BLaER1 (cell line): ENCODE measurements at regions not wholly inside any gene's neighbourhood (a gene's known extent, or its start where the extent isn't known, plus 50 kb on each side); places are given as distances from the start of the nearest gene placed in this dataset.

Source experiments
- H3K27ac ChIP-seq: shearing (Covaris generic); formaldehyde crosslinking; 2 replicates; pipeline ENCODE4 v1.8.1; 2022
- H3K27me3 ChIP-seq: shearing (Covaris generic); formaldehyde crosslinking; 2 replicates; pipeline ENCODE4 v1.8.1; 2022
- H3K36me3 ChIP-seq: shearing (Covaris generic); formaldehyde crosslinking; 2 replicates; pipeline ENCODE4 v1.8.1; 2022
- H3K4me1 ChIP-seq: shearing (Covaris generic); formaldehyde crosslinking; 2 replicates; pipeline ENCODE4 v1.8.1; 2022
- H3K4me2 ChIP-seq: shearing (Covaris generic); formaldehyde crosslinking; 2 replicates; pipeline ENCODE4 v1.8.1; 2022
- H3K4me3 ChIP-seq: shearing (Covaris generic); formaldehyde crosslinking; 2 replicates; pipeline ENCODE4 v1.8.1; 2022
- H3K9ac ChIP-seq: shearing (Covaris generic); formaldehyde crosslinking; 2 replicates; pipeline ENCODE4 v1.8.1; 2022
- H3K9me3 ChIP-seq: shearing (Covaris generic); formaldehyde crosslinking; 2 replicates; pipeline ENCODE4 v1.8.1; 2022
- H4K20me1 ChIP-seq: shearing (Covaris generic); formaldehyde crosslinking; 2 replicates; pipeline ENCODE4 v1.8.1; 2022
- Cebpa-rat ChIP-seq: shearing (Covaris generic); IDR thresholded peaks from 2 replicates; pipeline ENCODE4 v1.8.1; 2022

- H3K27me3 ChIP-seq: no peaks in the 10 kb centered on the region
- no peak overlapping the region for H3K27ac ChIP-seq
- no peaks in the 10 kb centered on the region for H3K4me1 ChIP-seq
- no peak overlapping the region for H3K9ac ChIP-seq
- H3K9me3 ChIP-seq: no peaks in the 10 kb centered on the region
- no peak overlapping the region for H3K4me2 ChIP-seq
- no peaks in the 10 kb centered on the region for H3K36me3 ChIP-seq
- H4K20me1 ChIP-seq: no peaks in the 10 kb centered on the region
- no peak overlapping the region for H3K4me3 ChIP-seq
- TF ChIP-seq Cebpa-rat: no peak
These were observed 1961.5 kb upstream of the TENM3 start for GRCh38 chr4:180281724-180282123.

GRCh38 chr4:180284267-180284666 is 1958.9 kb upstream of the TENM3 start:
- Histone ChIP-seq H4K20me1 (no peaks in the 10 kb centered on the region), H3K9ac (no peak overlapping the region), H3K36me3 (no peaks in the 10 kb centered on the region), H3K27me3 (no peaks in the 10 kb centered on the region), H3K27ac (no peak overlapping the region), H3K4me3 (no peak overlapping the region), H3K9me3 (no peaks in the 10 kb centered on the region), H3K4me2 (no peak overlapping the region), H3K4me1 (no peaks in the 10 kb centered on the region)
- no peak for TF ChIP-seq Cebpa-rat

- Histone ChIP-seq H3K36me3 (no peaks in the 10 kb centered on the region), H3K27ac (no peak overlapping the region), H3K4me3 (no peak overlapping the region), H3K27me3 (no peaks in the 10 kb centered on the region), H3K9ac (no peak overlapping the region), H4K20me1 (no peaks in the 10 kb centered on the region), H3K4me1 (no peaks in the 10 kb centered on the region), H3K9me3 (no peaks in the 10 kb centered on the region), H3K4me2 (no peak overlapping the region)
- TF ChIP-seq Cebpa-rat: no peak
These were observed 1957.4 kb upstream of the TENM3 start for GRCh38 chr4:180285796-180286195.

- Histone ChIP-seq H3K4me3 (no peak overlapping the region), H3K9me3 (no peaks in the 10 kb centered on the region), H3K27me3 (no peaks in the 10 kb centered on the region), H3K9ac (no peak overlapping the region), H3K4me2 (no peak overlapping the region), H3K4me1 (no peaks in the 10 kb centered on the region), H4K20me1 (no peaks in the 10 kb centered on the region), H3K36me3 (no peaks in the 10 kb centered on the region), H3K27ac (no peak overlapping the region)
- no peak for TF ChIP-seq Cebpa-rat
These were observed 1950.9 kb upstream of the TENM3 start for GRCh38 chr4:180292339-180292738.

- H4K20me1 ChIP-seq: no peaks in the 10 kb centered on the region
- H3K36me3 ChIP-seq: no peaks in the 10 kb centered on the region
- H3K9ac ChIP-seq: no peak overlapping the region
- H3K4me3 ChIP-seq: no peak overlapping the region
- no peak overlapping the region for H3K4me2 ChIP-seq
- no peaks in the 10 kb centered on the region for H3K9me3 ChIP-seq
- no peak overlapping the region for H3K27ac ChIP-seq
- H3K27me3 ChIP-seq: no peaks in the 10 kb centered on the region
- TF ChIP-seq Cebpa-rat: no peak
- no peaks in the 10 kb centered on the region for H3K4me1 ChIP-seq
These were observed 1947.1 kb upstream of the TENM3 start for GRCh38 chr4:180296036-180296599.

GRCh38 chr4:180304321-180304720 is 1938.9 kb upstream of the TENM3 start:
- Histone ChIP-seq H3K9ac (no peak overlapping the region), H3K4me1 (no peaks in the 10 kb centered on the region), H3K27ac (no peak overlapping the region), H3K4me3 (no peak overlapping the region), H3K4me2 (no peak overlapping the region), H3K27me3 (no peaks in the 10 kb centered on the region), H3K9me3 (no peaks in the 10 kb centered on the region), H4K20me1 (no peaks in the 10 kb centered on the region), H3K36me3 (no peaks in the 10 kb centered on the region)
- no peak for TF ChIP-seq Cebpa-rat

GRCh38 chr4:180310616-180311015 is 1932.6 kb upstream of the TENM3 start:
- no peaks in the 10 kb centered on the region for H4K20me1 ChIP-seq
- no peak overlapping the region for H3K4me3 ChIP-seq
- H3K27ac ChIP-seq: no peak overlapping the region
- TF ChIP-seq Cebpa-rat: no peak
- no peaks in the 10 kb centered on the region for H3K9me3 ChIP-seq
- H3K36me3 ChIP-seq: no peaks in the 10 kb centered on the region
- no peaks in the 10 kb centered on the region for H3K27me3 ChIP-seq
- no peak overlapping the region for H3K4me2 ChIP-seq
- no peak overlapping the region for H3K9ac ChIP-seq
- peaks cover 18% of the 10 kb centered on the region for H3K4me1 ChIP-seq

GRCh38 chr4:180314972-180315371 is 1928.2 kb upstream of the TENM3 start:
- 0 out of 2 replicates have a peak overlapping the region, but pooled peaks have one; percentile 32 for H3K9ac ChIP-seq
- no peaks in the 10 kb centered on the region for H3K9me3 ChIP-seq
- H3K4me2 ChIP-seq: peak overlapping the region; percentile 75
- peak overlapping the region; percentile 44; the same call in 1 of the 2 replicates for H3K4me3 ChIP-seq
- no peaks in the 10 kb centered on the region for H3K36me3 ChIP-seq
- H3K27me3 ChIP-seq: no peaks in the 10 kb centered on the region
- no peaks in the 10 kb centered on the region for H4K20me1 ChIP-seq
- no peak for TF ChIP-seq Cebpa-rat
- peak overlapping the region; percentile 6 for H3K27ac ChIP-seq
- peaks cover 22% of the 10 kb centered on the region for H3K4me1 ChIP-seq

- Histone ChIP-seq H3K4me3 (no peak overlapping the region), H3K27ac (no peak overlapping the region), H3K27me3 (no peaks in the 10 kb centered on the region), H4K20me1 (no peaks in the 10 kb centered on the region), H3K4me1 (peaks cover 14% of the 10 kb centered on the region), H3K9ac (no peak overlapping the region), H3K9me3 (no peaks in the 10 kb centered on the region), H3K4me2 (no peak overlapping the region), H3K36me3 (no peaks in the 10 kb centered on the region)
- TF ChIP-seq Cebpa-rat: no peak
These were observed 1912.7 kb upstream of the TENM3 start for GRCh38 chr4:180330521-180330920.

- Histone ChIP-seq H3K36me3 (no peaks in the 10 kb centered on the region), H3K4me3 (no peak overlapping the region), H3K27ac (no peak overlapping the region), H3K4me1 (no peaks in the 10 kb centered on the region), H3K4me2 (no peak overlapping the region), H3K27me3 (no peaks in the 10 kb centered on the region), H3K9ac (no peak overlapping the region), H4K20me1 (no peaks in the 10 kb centered on the region), H3K9me3 (no peaks in the 10 kb centered on the region)
- TF ChIP-seq Cebpa-rat: no peak
These were observed 1910.0 kb upstream of the TENM3 start for GRCh38 chr4:180333162-180333561.

GRCh38 chr4:180335566-180335965 is 1907.6 kb upstream of the TENM3 start:
- Histone ChIP-seq H3K4me2 (no peak overlapping the region), H4K20me1 (no peaks in the 10 kb centered on the region), H3K4me1 (no peaks in the 10 kb centered on the region), H3K36me3 (no peaks in the 10 kb centered on the region), H3K4me3 (no peak overlapping the region), H3K9me3 (no peaks in the 10 kb centered on the region), H3K27me3 (no peaks in the 10 kb centered on the region), H3K27ac (no peak overlapping the region), H3K9ac (no peak overlapping the region)
- no peak for TF ChIP-seq Cebpa-rat
